ENCODE measurements at regions not wholly inside any gene's neighbourhood (a gene's known extent, or its start where the extent isn't known, plus 50 kb on each side); places are given as distances from the start of the nearest gene placed in this dataset.

- no peak for DNase-seq (ENCODE audit: low read depth)
Observed at GRCh38 chr9:116007824-116008223, 145.8 kb upstream of the PAPPA start.

- DNase-seq (ENCODE audit: low read depth): peak; percentile 42
Observed at GRCh38 chr9:116008278-116008677, 145.3 kb upstream of the PAPPA start.

DNA sequence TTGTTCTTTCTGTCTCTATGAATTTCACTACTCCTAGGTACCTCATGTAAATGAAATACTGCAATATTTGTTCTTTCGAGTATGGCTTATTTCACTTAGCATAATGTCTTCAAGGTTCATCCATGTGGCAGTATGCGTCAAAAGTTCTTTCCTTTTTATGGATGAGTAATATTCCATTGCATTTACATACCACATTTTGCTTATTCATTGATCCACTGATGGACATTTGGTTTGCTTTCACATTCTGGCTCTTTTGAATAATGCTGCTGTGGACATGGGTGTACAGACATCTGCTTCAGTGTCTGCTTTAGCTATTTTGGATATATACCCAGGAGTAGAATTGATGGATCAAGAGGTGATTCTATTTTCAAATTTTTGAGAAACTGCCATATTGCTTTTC is 144.2 kb upstream of the PAPPA start:
- DNase-seq (ENCODE audit: low read depth): no peak

- no peak for DNase-seq (ENCODE audit: low read depth)
Observed at GRCh38 chr9:116015855-116016254, 137.7 kb upstream of the PAPPA start.

- peak; percentile 67 for DNase-seq (ENCODE audit: low read depth)
Observed at GRCh38 chr9:116020146-116020545, 133.4 kb upstream of the PAPPA start.

GRCh38 chr9:116020801-116021200 is 132.8 kb upstream of the PAPPA start:
- peak; percentile 32 for DNase-seq (ENCODE audit: low read depth)

- peak; percentile 62 for DNase-seq (ENCODE audit: low read depth)
Observed at GRCh38 chr9:116027096-116027495, 126.5 kb upstream of the PAPPA start.

DNA sequence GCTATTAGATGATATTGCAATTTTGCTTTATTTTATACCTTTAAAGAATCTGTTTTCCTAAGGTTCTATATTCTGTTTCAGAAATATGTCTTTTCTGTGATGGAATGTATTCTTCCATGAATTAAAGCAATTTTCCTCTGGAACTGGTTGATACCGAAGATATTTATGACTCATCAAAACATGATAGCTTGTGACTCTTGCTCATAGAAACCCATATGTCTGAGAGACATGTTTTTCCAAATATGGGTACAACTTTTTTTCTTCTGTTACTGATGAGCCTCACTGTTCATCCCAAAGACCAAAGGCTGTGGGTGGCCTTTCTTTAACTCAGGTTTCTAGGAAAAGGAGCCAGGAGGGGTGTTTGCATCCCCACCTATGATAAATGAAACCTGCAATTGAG is 126.1 kb upstream of the PAPPA start:
- peak; percentile 72 for DNase-seq (ENCODE audit: low read depth)

DNA sequence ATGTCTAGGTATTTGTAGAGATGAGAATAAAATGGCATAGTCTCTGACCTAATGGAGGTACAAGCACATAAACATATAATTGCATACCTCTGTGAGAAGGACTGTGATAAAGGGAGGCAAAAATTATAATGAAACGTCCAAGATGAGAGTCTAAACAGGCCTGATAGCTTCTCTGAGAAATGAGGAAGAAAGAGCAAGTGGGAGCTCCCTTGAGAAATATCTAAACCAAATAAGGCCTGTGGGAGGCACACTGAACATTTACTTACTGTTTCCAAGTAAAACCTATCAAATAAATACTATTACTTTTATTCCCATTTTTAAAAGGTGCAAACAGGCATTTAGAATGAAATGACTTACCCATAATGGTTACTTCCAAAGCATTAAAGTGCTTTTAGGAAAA is 125.6 kb upstream of the PAPPA start:
- DNase-seq (ENCODE audit: low read depth): peak; percentile 40

DNA sequence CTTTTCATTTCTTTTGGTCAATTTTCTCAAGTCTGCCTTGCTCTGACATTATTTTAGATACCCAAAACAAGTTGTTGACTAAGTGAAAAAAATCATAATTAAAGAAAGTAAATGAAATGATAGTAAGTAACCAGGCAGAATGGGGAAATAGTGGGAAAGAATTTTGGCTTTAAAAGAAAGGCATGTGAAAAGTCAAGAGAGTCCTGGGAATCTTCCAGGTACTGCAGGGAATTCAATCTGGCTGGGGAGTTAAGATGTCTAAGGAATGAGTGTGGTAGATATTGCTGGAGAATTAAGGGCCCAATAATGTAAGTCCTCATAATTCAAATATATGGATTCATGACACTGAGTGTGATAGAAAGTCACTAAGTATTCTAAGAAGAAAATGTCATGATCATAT is 123.1 kb upstream of the PAPPA start:
- DNase-seq (ENCODE audit: low read depth): no peak

DNA sequence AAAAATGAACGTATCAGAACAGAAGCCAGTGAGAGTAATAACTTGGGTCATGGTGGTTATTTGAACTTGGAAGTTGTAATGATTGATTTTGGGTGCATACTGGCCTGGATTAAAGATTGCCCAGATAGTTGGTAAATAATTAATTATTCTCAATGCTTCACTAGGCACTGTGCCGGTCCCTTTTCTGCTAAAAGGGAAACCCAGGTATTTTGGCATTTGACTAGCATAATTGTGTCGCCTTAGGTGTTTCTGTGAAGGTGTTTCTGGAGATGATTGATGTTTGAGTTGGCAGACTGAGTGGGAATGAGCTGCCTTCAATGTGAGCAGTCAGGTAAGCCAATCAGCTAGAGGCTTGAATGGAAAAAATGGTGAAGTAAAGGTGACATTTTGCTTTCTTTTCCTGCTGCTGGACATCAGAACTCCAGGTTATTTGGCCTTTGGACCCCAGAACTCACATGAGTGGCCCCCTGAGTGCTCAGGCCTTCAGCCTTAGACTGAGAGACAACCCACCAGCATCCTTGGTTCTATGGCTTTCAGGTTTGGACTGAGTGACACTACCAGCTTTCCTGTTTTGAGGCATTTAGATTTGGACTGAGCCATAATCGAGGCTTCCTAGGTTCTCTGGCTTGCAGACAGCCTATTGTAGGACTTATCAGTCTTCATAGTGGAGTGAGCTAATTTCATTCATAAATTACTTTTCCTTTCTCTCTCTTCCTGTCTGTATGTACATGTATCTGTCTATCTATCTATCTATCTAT is 120.7 kb upstream of the PAPPA start:
- no peak for DNase-seq (ENCODE audit: low read depth)

GRCh38 chr9:116039312-116039711 is 114.3 kb upstream of the PAPPA start:
- no peak for DNase-seq (ENCODE audit: low read depth)

DNA sequence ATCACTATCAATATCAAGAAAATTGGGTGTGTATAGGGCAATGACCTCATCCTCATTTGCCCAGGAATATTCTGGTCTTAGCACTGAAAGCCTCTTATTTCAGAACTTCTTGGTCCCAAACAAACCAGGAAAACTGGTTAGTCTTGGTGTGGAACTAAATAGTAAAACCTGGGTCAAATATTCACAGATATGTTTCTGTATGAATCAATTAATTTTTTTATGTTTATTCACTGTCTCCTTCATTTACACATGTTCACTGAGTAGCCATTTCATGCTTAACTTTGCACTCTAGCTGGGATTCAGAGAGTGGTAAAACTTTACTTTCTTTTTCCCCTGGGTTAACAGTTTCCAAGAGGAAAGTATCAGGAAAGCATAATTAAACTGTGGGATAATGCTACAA is 113.7 kb upstream of the PAPPA start:
- DNase-seq (ENCODE audit: low read depth): no peak

DNA sequence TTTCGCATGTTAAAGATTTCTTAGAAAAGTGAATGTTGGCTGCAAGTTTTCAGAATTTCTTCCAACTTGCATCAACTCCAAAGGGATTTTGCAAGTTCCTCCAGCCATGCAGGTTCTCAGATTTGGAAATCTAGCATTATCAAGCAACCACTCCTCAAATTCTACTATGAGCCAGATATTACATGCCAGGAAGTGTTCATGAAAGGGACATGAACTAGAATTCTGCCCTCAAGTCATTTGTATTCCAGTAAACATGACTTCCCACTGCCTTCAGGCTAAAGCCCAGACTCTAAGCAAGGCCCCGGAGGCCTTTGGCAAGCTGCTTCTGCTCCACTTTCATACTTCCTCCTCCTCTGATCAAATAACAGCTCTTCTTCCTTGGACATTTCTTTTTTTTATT is 111.3 kb upstream of the PAPPA start:
- no peak for DNase-seq (ENCODE audit: low read depth)

DNA sequence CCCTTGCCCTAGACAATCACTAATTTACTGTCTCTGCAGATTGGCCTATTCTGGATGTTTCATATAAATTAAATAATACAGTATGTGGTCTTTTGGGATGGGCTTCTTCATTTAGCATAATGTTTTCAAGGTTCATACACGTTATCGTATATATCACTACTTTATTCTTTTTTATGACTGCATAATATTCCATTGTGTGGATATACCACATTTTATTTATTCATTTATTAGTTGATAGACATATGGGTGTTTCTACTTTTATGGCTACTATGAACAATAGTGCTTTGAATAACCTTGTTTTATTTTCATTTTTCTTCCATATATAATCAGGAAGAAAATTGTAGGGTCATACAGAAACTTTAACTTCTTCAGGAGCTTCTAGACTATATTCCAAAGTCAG is 108.5 kb upstream of the PAPPA start:
- no peak for DNase-seq (ENCODE audit: low read depth)

DNA sequence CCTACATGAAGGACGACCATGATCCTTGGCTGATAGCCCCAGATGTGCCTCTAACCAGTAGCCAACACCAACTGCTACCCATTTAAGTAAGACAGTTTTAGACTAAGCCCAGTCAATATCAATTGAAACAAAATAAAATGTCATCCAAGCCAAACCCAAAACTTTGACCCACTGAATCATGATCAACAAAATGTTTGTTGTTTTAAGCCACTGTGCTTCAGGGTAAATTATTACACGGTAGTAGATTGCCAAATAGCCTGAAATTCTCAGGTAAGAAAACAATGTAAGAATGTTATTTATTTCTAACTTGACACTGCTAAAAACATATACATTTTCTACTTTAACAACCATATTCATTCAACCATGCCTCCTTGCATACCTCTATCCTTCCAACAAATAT is 105.5 kb upstream of the PAPPA start:
- no peak for DNase-seq (ENCODE audit: low read depth)

DNA sequence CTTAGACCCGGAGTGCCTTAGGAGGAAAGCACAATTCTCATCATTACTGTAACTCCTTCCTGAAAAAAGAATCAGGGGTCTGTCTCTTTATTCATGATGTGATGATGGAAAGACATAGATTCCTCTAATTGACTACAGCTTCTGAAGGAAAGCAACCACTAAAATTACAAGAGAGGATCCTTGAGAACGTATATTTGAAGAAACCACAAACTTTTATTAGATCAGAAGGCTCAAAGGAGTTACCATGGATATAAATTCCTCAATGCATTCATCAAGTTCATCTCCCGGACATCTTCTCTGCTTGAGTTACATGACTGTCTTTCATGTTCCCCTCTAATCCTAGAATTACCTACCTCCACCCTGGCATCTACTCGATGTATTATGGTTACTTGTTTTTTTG is 104.1 kb upstream of the PAPPA start:
- DNase-seq (ENCODE audit: low read depth): no peak

- no peak for DNase-seq (ENCODE audit: low read depth)
Observed at GRCh38 chr9:116051528-116051927, 102.1 kb upstream of the PAPPA start.

GRCh38 chr9:116055536-116055935 is 98.1 kb upstream of the PAPPA start:
- no peak for DNase-seq (ENCODE audit: low read depth)

GRCh38 chr9:116057371-116057770 is 96.2 kb upstream of the PAPPA start:
- no peak for DNase-seq (ENCODE audit: low read depth)

- no peak for DNase-seq (ENCODE audit: low read depth)
Observed at GRCh38 chr9:116058421-116058820, 95.2 kb upstream of the PAPPA start.

DNA sequence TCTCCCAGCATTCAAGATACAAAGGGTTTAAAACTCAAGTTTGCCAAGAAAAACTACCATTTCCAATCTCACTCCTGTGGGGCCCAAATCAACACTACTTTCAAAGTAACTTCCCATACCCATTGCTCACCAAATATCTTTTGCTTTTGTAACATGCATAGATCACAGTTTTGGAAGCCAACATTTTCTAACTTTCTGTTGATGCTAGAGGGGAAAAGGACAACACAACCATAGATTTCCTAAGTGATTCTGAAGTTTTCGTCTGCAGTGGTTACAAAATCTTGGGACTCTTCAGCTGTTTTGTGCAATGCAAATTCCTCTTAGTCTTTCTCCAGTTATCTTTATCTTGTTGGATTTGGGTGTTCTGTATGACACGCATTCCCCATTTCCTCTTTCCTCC is 94.1 kb upstream of the PAPPA start:
- no peak for DNase-seq (ENCODE audit: low read depth)

DNA sequence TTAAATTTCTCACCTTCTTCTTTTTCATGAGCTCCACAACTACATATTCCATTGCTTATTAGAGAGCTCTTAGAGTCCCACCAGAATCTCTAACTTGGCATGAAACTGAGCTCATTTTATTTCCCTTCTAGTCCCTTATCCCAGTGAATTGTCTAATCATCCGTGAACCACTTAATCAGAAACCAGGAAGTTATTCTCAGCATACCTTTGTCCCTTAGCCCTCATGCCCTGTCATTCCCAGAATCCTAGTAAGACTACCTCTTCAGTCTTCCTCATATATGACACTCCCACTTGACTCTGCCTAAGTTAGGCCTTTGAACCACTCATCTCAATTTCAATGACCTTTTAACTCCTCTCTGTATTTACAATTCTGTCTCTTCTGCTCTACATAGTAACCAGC is 93.0 kb upstream of the PAPPA start:
- DNase-seq (ENCODE audit: low read depth): no peak
